ENCODE measurements at regions not wholly inside any gene's neighbourhood (a gene's known extent, or its start where the extent isn't known, plus 50 kb on each side); places are given as distances from the start of the nearest gene placed in this dataset.
A peak's percentile ranks its signal among the peaks of the same experiment; 100 is the strongest.

DNA sequence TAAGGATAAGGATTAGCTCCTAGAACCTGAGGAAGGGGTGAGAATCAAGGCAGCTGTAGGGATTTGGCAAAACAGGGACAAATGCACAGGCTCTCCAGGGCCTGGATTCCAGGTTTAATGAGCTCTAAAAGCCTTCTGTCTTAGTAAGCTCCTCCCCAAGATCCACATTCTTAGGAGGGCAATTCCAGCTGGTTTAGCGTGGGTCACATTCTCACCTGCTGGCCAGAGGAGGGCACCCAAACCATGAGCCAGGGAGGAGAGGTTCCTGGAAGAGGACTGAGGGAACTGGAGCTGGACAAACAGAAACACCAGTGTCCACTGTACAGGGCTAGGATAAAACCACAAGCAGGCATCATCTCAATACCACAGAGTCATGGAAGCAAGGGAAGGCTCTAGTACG lies 480.0 kb downstream of the CCDC171 start:
- Histone ChIP-seq H4K20me1 (ENCODE audit: insufficient read depth, low read length) (no peaks in the 10 kb centered on the region), H3K79me2 (ENCODE audit: low read length) (no peaks in the 10 kb centered on the region), H3K4me1 (ENCODE audit: low read length) (no peaks in the 10 kb centered on the region), H2AFZ (ENCODE audit: low read depth, low read length) (no peak overlapping the region), H3K9ac (ENCODE audit: low read length) (no peak overlapping the region), H3K27ac (ENCODE audit: low read length) (no peak overlapping the region), H3K9me3 (ENCODE audit: insufficient read depth, low read length) (no peaks in the 10 kb centered on the region), H3K4me2 (ENCODE audit: low read length) (no peak overlapping the region), H3K27me3 (ENCODE audit: low read depth, low read length) (no peaks in the 10 kb centered on the region), H3K36me3 (replicated peaks; ENCODE audit: low read depth, low read length) (no peaks in the 10 kb centered on the region), H3K4me3 (ENCODE audit: low read length) (no peak overlapping the region)
- TF ChIP-seq, protein P1, sequence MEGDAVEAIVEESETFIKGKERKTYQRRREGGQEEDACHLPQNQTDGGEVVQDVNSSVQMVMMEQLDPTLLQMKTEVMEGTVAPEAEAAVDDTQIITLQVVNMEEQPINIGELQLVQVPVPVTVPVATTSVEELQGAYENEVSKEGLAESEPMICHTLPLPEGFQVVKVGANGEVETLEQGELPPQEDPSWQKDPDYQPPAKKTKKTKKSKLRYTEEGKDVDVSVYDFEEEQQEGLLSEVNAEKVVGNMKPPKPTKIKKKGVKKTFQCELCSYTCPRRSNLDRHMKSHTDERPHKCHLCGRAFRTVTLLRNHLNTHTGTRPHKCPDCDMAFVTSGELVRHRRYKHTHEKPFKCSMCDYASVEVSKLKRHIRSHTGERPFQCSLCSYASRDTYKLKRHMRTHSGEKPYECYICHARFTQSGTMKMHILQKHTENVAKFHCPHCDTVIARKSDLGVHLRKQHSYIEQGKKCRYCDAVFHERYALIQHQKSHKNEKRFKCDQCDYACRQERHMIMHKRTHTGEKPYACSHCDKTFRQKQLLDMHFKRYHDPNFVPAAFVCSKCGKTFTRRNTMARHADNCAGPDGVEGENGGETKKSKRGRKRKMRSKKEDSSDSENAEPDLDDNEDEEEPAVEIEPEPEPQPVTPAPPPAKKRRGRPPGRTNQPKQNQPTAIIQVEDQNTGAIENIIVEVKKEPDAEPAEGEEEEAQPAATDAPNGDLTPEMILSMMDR (IDR thresholded peaks at IDR 0.05; ENCODE audit: low read depth, low read length) = peak; percentile 9; the same call in 1 of the 2 replicates
- no peak for TF ChIP-seq EZH2phosphoT487 (IDR thresholded peaks at IDR 0.05; ENCODE audit: low read depth)

- Histone ChIP-seq H3K9me3 (ENCODE audit: insufficient read depth, low read length) (no peaks in the 10 kb centered on the region), H3K4me2 (ENCODE audit: low read length) (no peak overlapping the region), H3K27me3 (ENCODE audit: low read depth, low read length) (no peaks in the 10 kb centered on the region), H2AFZ (ENCODE audit: low read depth, low read length) (no peak overlapping the region), H3K27ac (ENCODE audit: low read length) (no peak overlapping the region), H3K9ac (ENCODE audit: low read length) (no peak overlapping the region), H3K79me2 (ENCODE audit: low read length) (no peaks in the 10 kb centered on the region), H3K36me3 (replicated peaks; ENCODE audit: low read depth, low read length) (no peaks in the 10 kb centered on the region), H3K4me3 (ENCODE audit: low read length) (no peak overlapping the region), H4K20me1 (ENCODE audit: insufficient read depth, low read length) (no peaks in the 10 kb centered on the region), H3K4me1 (ENCODE audit: low read length) (peaks cover under 1% of the 10 kb centered on the region)
- TF ChIP-seq, protein P1 (IDR thresholded peaks at IDR 0.05; ENCODE audit: low read depth, low read length) = no peak
- no peak for TF ChIP-seq EZH2phosphoT487 (IDR thresholded peaks at IDR 0.05; ENCODE audit: low read depth)
These were observed 480.4 kb downstream of the CCDC171 start for GRCh38 chr9:16033253-16033652.

DNA sequence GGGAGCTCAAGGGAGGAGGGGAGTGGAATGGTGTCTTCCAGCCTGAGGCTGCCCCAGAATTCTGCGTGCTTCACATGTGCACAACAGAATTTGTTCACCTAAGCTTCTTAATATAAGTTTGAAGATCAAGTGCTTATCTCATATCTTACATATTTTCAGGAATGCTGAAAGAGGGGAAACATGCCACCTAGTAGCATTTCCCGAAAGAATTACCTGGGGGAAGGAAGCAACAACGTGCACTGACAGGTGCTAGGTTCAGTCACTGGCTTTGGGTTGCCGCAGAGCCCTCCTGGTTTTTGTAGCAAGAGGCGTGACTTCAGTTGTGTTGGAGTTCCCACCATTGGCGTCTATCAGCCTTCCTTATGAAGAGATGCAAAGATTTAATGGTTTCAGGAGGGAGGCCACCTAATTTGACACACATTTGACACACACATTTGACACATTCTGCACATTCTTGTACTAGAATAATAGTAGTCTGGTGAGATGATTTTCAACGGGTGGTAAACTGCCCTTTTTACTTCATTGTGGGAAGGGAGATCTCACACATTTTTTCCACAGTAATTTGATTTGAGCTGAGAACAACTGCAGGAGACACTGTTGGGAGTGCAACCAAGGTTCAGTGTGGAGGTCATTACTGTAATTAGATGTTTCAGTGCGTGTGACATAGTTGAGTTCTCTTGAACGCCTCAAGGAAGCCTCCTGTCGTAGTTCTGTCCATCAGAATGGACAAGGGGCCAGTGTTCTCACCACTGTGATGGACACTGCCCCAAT lies 481.3 kb downstream of the CCDC171 start:
- TF ChIP-seq, protein P1 (IDR thresholded peaks at IDR 0.05; ENCODE audit: low read depth, low read length) = no peak
- TF ChIP-seq EZH2phosphoT487 (IDR thresholded peaks at IDR 0.05; ENCODE audit: low read depth) = no peak
- no peak overlapping the region for H3K4me3 ChIP-seq (ENCODE audit: low read length)
- H3K4me2 ChIP-seq (ENCODE audit: low read length) = no peak overlapping the region
- H3K4me1 ChIP-seq (ENCODE audit: low read length) = peaks cover 9% of the 10 kb centered on the region
- H3K9me3 ChIP-seq (ENCODE audit: insufficient read depth, low read length) = no peaks in the 10 kb centered on the region
- H3K79me2 ChIP-seq (ENCODE audit: low read length) = no peaks in the 10 kb centered on the region
- H3K27ac ChIP-seq (ENCODE audit: low read length) = no peak overlapping the region
- H3K36me3 ChIP-seq (replicated peaks; ENCODE audit: low read depth, low read length) = no peaks in the 10 kb centered on the region
- no peaks in the 10 kb centered on the region for H3K27me3 ChIP-seq (ENCODE audit: low read depth, low read length)
- no peak overlapping the region for H3K9ac ChIP-seq (ENCODE audit: low read length)
- H2AFZ ChIP-seq (ENCODE audit: low read depth, low read length) = no peak overlapping the region
- H4K20me1 ChIP-seq (ENCODE audit: insufficient read depth, low read length) = no peaks in the 10 kb centered on the region

GRCh38 chr9:16039218-16039987 lies 486.6 kb downstream of the CCDC171 start:
- TF ChIP-seq EZH2phosphoT487 (IDR thresholded peaks at IDR 0.05; ENCODE audit: low read depth) = no peak
- TF ChIP-seq, protein P1 (IDR thresholded peaks at IDR 0.05; ENCODE audit: low read depth, low read length) = 0 out of 2 replicates have a peak, but pooled peaks have one; percentile 17
- H3K9ac ChIP-seq (ENCODE audit: low read length) = no peak overlapping the region
- H3K36me3 ChIP-seq (replicated peaks; ENCODE audit: low read depth, low read length) = no peaks in the 10 kb centered on the region
- no peak overlapping the region for H3K4me3 ChIP-seq (ENCODE audit: low read length)
- no peaks in the 10 kb centered on the region for H3K79me2 ChIP-seq (ENCODE audit: low read length)
- no peaks in the 10 kb centered on the region for H3K9me3 ChIP-seq (ENCODE audit: insufficient read depth, low read length)
- no peaks in the 10 kb centered on the region for H4K20me1 ChIP-seq (ENCODE audit: insufficient read depth, low read length)
- H3K27ac ChIP-seq (ENCODE audit: low read length) = no peak overlapping the region
- H3K27me3 ChIP-seq (ENCODE audit: low read depth, low read length) = no peaks in the 10 kb centered on the region
- peak overlapping the region; percentile 44 for H3K4me2 ChIP-seq (ENCODE audit: low read length)
- H2AFZ ChIP-seq (ENCODE audit: low read depth, low read length) = no peak overlapping the region
- peaks cover 16% of the 10 kb centered on the region for H3K4me1 ChIP-seq (ENCODE audit: low read length)

Measured in OCI-LY3 (cell line).